ENCODE measurements at regions not wholly inside any gene's neighbourhood (a gene's known extent, or its start where the extent isn't known, plus 50 kb on each side); places are given as distances from the start of the nearest gene placed in this dataset.

GRCh38 chr7:25353196-25353595 is 124.9 kb upstream of the NPVF start:
- no peak for TF ChIP-seq CTCF (conservative IDR thresholded peaks at IDR 0.05; ENCODE audit: low read length)
- TF ChIP-seq EZH2phosphoT487 (IDR thresholded peaks at IDR 0.05; ENCODE audit: borderline replicate concordance, low read depth, low read length) = no peak

Data from OCI-LY7 (cell line).